SK-N-SH treated with all-trans-retinoic acid at 6 μM for 48 hours (cell line): ENCODE measurements at regions not wholly inside any gene's neighbourhood (a gene's known extent, or its start where the extent isn't known, plus 50 kb on each side); places are given as distances from the start of the nearest gene placed in this dataset.

Experiments used
- ATAC-seq: fragments of 200-7000 bp; cut with Tn5 transposase; 3 replicates; pipeline ENCODE4 v1.9.1; 2020; ENCODE audit warnings: mild to moderate bottlenecking, moderate library complexity
- ARNTL ChIP-seq: fragments of 450-650 bp; formaldehyde crosslinking; IDR thresholded peaks from 2 replicates; pipeline ENCODE4 v1.5.0; 2020; ENCODE audit warnings: low read depth, mild to moderate bottlenecking, moderate library complexity, borderline replicate concordance
- BACH2 ChIP-seq: fragments of 250-450 bp; sonication (Bioruptor Pico); IDR thresholded peaks from 2 replicates; pipeline ENCODE4 v1.9.0; 2021; ENCODE audit warnings: mild to moderate bottlenecking, borderline replicate concordance
- CSDC2 ChIP-seq: fragments of 250-450 bp; sonication (Bioruptor Pico); IDR thresholded peaks from 2 replicates; pipeline ENCODE4 v1.5.0; 2020; ENCODE audit warnings: mild to moderate bottlenecking, moderate library complexity
- ESRRG ChIP-seq: fragments of 250-450 bp; sonication (Bioruptor Pico); IDR thresholded peaks from 2 replicates; pipeline ENCODE4 v1.6.1; 2021; ENCODE audit warnings: mild to moderate bottlenecking
- GLIS3 ChIP-seq: fragments of 250-450 bp; sonication (Bioruptor Pico); IDR thresholded peaks from 2 replicates; pipeline ENCODE4 v1.5.0; 2020; ENCODE audit warnings: mild to moderate bottlenecking, moderate library complexity
- ISL1 ChIP-seq: fragments of 250-450 bp; sonication (Bioruptor Pico); IDR thresholded peaks from 2 replicates; pipeline ENCODE4 v2.1.2; 2022; ENCODE audit warnings: mild to moderate bottlenecking, moderate library complexity
- OSR1 ChIP-seq: fragments of 250-450 bp; sonication (Bioruptor Pico); IDR thresholded peaks from 2 replicates; pipeline ENCODE4 v1.8.0; 2022; ENCODE audit warnings: moderate library complexity, mild to moderate bottlenecking, inconsistent platforms
- PPARA ChIP-seq: fragments of 250-450 bp; sonication (Bioruptor Pico); IDR thresholded peaks from 2 replicates; pipeline ENCODE4 v1.5.0; 2020; ENCODE audit warnings: mild to moderate bottlenecking, borderline replicate concordance
- RARB ChIP-seq: fragments of 250-450 bp; sonication (Bioruptor Pico); IDR thresholded peaks from 2 replicates; pipeline ENCODE4 v1.8.0; 2021; ENCODE audit warnings: mild to moderate bottlenecking, moderate library complexity
- SNAI2 ChIP-seq: fragments of 250-450 bp; sonication (Bioruptor Pico); IDR thresholded peaks from 2 replicates; pipeline ENCODE4 v1.5.0; 2020; ENCODE audit warnings: mild to moderate bottlenecking, moderate library complexity
- TCF4 ChIP-seq: fragments of 250-450 bp; sonication (Bioruptor Pico); IDR thresholded peaks from 2 replicates; pipeline ENCODE4 v1.8.0; 2021; ENCODE audit warnings: mild to moderate bottlenecking, moderate library complexity, borderline replicate concordance
- TOX ChIP-seq: fragments of 250-450 bp; sonication (Bioruptor Pico); IDR thresholded peaks from 2 replicates; pipeline ENCODE4 v1.8.0; 2021; ENCODE audit warnings: mild to moderate bottlenecking, moderate library complexity, borderline replicate concordance
- ZC3H10 ChIP-seq: fragments of 250-450 bp; sonication (Bioruptor Pico); IDR thresholded peaks from 2 replicates; pipeline ENCODE4 v1.5.1; 2021; ENCODE audit warnings: mild to moderate bottlenecking, moderate library complexity
- ZFP3 ChIP-seq: fragments of 250-450 bp; sonication (Bioruptor Pico); IDR thresholded peaks from 2 replicates; pipeline ENCODE4 v1.5.0; 2020; ENCODE audit warnings: mild to moderate bottlenecking, moderate library complexity
- ZFP30 ChIP-seq: fragments of 450-650 bp; formaldehyde crosslinking; IDR thresholded peaks from 2 replicates; pipeline ENCODE4 v1.5.0; 2022; ENCODE audit warnings: mild to moderate bottlenecking, moderate library complexity
- ZNF565 ChIP-seq: fragments of 450-650 bp; formaldehyde crosslinking; conservative IDR thresholded peaks from 2 replicates; pipeline ENCODE4 v1.5.0; 2020; ENCODE audit warnings: low read depth, mild to moderate bottlenecking, moderate library complexity
- ZNF8 ChIP-seq: fragments of 450-650 bp; formaldehyde crosslinking; IDR thresholded peaks from 2 replicates; pipeline ENCODE4 v1.5.0; 2020; ENCODE audit warnings: mild to moderate bottlenecking, moderate library complexity
- TF ChIP-seq, protein P1 (sequence below): fragments of 250-450 bp; sonication (Bioruptor Pico); IDR thresholded peaks from 2 replicates; pipeline ENCODE4 v1.5.1; 2021; ENCODE audit warnings: mild to moderate bottlenecking, moderate library complexity
- TF ChIP-seq, protein P2 (sequence below): fragments of 250-450 bp; sonication (Bioruptor Pico); IDR thresholded peaks from 2 replicates; pipeline ENCODE4 v1.8.0; 2020; ENCODE audit warnings: mild to moderate bottlenecking, moderate library complexity, borderline replicate concordance
- TF ChIP-seq, protein P3 (sequence below): fragments of 250-450 bp; sonication (Bioruptor Pico); IDR thresholded peaks from 2 replicates; pipeline ENCODE4 v1.8.0; 2021; ENCODE audit warnings: low read depth, mild to moderate bottlenecking, moderate library complexity, borderline replicate concordance
- TF ChIP-seq, protein P4 (sequence below): fragments of 250-450 bp; sonication (Bioruptor Pico); IDR thresholded peaks from 2 replicates; pipeline ENCODE4 v1.5.0; 2020; ENCODE audit warnings: mild to moderate bottlenecking, moderate library complexity
- TF ChIP-seq, protein P5 (sequence below): fragments of 250-450 bp; sonication (Bioruptor Pico); IDR thresholded peaks from 2 replicates; pipeline ENCODE4 v1.5.1; 2020; ENCODE audit warnings: low read depth, mild to moderate bottlenecking, moderate library complexity

DNA sequence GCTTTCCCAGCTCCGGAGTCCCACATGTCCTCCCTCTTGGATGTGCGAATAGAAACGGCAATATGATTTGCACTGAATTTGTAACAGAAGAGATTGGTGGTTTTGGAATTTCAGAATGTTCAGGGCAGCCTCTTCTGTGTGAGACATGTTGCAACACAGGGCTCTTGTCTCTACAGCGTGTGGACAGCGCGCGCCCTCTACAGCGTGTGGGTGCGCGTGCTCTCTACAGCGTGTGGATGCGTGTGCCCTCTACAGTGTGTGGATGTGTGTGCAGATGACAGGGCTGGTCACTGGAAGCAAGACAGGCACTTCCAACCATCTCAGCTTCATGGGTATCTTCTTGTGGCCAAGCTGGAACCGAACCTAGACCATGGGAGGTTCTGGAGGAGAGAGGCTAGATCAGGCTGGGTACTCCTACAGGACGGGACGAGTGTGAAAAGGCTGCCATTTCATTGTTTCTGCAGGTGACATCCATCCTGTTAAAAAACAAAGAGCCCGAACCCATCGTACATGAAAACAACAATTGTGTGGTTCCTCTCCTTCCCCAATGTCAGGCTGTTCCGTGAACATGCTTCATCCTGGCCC lies 78.4 kb downstream of the TEX29 start:
- TF ChIP-seq, protein P1, sequence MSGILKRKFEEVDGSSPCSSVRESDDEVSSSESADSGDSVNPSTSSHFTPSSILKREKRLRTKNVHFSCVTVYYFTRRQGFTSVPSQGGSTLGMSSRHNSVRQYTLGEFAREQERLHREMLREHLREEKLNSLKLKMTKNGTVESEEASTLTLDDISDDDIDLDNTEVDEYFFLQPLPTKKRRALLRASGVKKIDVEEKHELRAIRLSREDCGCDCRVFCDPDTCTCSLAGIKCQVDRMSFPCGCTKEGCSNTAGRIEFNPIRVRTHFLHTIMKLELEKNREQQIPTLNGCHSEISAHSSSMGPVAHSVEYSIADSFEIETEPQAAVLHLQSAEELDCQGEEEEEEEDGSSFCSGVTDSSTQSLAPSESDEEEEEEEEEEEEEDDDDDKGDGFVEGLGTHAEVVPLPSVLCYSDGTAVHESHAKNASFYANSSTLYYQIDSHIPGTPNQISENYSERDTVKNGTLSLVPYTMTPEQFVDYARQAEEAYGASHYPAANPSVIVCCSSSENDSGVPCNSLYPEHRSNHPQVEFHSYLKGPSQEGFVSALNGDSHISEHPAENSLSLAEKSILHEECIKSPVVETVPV (CRISPR knock-in tag): no peak
- no peak for TF ChIP-seq ZFP30 (CRISPR knock-in tag)
- no peak for TF ChIP-seq ZFP3
- TF ChIP-seq, protein P2, sequence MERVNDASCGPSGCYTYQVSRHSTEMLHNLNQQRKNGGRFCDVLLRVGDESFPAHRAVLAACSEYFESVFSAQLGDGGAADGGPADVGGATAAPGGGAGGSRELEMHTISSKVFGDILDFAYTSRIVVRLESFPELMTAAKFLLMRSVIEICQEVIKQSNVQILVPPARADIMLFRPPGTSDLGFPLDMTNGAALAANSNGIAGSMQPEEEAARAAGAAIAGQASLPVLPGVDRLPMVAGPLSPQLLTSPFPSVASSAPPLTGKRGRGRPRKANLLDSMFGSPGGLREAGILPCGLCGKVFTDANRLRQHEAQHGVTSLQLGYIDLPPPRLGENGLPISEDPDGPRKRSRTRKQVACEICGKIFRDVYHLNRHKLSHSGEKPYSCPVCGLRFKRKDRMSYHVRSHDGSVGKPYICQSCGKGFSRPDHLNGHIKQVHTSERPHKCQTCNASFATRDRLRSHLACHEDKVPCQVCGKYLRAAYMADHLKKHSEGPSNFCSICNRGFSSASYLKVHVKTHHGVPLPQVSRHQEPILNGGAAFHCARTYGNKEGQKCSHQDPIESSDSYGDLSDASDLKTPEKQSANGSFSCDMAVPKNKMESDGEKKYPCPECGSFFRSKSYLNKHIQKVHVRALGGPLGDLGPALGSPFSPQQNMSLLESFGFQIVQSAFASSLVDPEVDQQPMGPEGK: no peak
- TF ChIP-seq ZNF565 (CRISPR knock-in tag): no peak
- TF ChIP-seq CSDC2 (CRISPR knock-in tag): no peak
- TF ChIP-seq, protein P3, sequence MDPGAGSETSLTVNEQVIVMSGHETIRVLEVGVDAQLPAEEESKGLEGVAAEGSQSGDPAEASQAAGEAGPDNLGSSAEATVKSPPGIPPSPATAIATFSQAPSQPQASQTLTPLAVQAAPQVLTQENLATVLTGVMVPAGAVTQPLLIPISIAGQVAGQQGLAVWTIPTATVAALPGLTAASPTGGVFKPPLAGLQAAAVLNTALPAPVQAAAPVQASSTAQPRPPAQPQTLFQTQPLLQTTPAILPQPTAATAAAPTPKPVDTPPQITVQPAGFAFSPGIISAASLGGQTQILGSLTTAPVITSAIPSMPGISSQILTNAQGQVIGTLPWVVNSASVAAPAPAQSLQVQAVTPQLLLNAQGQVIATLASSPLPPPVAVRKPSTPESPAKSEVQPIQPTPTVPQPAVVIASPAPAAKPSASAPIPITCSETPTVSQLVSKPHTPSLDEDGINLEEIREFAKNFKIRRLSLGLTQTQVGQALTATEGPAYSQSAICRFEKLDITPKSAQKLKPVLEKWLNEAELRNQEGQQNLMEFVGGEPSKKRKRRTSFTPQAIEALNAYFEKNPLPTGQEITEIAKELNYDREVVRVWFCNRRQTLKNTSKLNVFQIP (CRISPR knock-in tag): no peak
- no peak for TF ChIP-seq TCF4 (CRISPR knock-in tag)
- no peak for TF ChIP-seq RARB (CRISPR knock-in tag)
- TF ChIP-seq, protein P4, sequence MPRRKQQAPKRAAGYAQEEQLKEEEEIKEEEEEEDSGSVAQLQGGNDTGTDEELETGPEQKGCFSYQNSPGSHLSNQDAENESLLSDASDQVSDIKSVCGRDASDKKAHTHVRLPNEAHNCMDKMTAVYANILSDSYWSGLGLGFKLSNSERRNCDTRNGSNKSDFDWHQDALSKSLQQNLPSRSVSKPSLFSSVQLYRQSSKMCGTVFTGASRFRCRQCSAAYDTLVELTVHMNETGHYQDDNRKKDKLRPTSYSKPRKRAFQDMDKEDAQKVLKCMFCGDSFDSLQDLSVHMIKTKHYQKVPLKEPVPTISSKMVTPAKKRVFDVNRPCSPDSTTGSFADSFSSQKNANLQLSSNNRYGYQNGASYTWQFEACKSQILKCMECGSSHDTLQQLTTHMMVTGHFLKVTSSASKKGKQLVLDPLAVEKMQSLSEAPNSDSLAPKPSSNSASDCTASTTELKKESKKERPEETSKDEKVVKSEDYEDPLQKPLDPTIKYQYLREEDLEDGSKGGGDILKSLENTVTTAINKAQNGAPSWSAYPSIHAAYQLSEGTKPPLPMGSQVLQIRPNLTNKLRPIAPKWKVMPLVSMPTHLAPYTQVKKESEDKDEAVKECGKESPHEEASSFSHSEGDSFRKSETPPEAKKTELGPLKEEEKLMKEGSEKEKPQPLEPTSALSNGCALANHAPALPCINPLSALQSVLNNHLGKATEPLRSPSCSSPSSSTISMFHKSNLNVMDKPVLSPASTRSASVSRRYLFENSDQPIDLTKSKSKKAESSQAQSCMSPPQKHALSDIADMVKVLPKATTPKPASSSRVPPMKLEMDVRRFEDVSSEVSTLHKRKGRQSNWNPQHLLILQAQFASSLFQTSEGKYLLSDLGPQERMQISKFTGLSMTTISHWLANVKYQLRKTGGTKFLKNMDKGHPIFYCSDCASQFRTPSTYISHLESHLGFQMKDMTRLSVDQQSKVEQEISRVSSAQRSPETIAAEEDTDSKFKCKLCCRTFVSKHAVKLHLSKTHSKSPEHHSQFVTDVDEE (CRISPR knock-in tag): no peak
- TF ChIP-seq GLIS3 (CRISPR knock-in tag): no peak
- no peak for TF ChIP-seq TOX (CRISPR knock-in tag)
- TF ChIP-seq, protein P5, sequence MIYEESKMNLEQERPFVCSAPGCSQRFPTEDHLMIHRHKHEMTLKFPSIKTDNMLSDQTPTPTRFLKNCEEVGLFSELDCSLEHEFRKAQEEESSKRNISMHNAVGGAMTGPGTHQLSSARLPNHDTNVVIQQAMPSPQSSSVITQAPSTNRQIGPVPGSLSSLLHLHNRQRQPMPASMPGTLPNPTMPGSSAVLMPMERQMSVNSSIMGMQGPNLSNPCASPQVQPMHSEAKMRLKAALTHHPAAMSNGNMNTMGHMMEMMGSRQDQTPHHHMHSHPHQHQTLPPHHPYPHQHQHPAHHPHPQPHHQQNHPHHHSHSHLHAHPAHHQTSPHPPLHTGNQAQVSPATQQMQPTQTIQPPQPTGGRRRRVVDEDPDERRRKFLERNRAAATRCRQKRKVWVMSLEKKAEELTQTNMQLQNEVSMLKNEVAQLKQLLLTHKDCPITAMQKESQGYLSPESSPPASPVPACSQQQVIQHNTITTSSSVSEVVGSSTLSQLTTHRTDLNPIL (CRISPR knock-in tag): no peak
- TF ChIP-seq ESRRG (CRISPR knock-in tag): no peak
- no peak for TF ChIP-seq SNAI2 (CRISPR knock-in tag)
- TF ChIP-seq OSR1 (CRISPR knock-in tag): no peak
- no peak for TF ChIP-seq BACH2 (CRISPR knock-in tag)
- TF ChIP-seq ZNF8 (CRISPR knock-in tag): no peak
- TF ChIP-seq ZC3H10 (CRISPR knock-in tag): no peak
- peak; percentile 45; the same call in 2 of the 3 replicates for ATAC-seq

DNA sequence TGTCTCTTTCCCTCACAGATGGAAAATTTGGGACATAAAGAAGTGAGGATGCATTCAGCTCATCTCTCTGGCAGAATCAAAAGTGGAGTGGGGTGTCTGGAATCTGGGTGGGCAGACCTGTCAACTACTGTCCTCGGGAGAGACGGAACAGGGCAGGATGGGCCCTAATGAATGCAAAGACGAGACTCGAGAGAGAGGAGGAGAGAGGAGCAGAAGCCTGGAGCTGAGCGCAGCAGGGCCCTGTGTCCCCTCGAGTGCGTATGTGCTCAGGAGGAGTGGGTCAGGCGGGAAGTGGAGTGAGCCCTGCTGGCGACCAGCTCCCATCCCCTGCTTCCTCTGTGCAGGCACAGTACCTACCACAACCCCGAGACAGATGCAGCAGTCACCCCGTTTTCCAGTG lies 78.9 kb downstream of the TEX29 start:
- no peak for ATAC-seq
- TF ChIP-seq ZNF8 (CRISPR knock-in tag) (no peak), ISL1 (CRISPR knock-in tag) (no peak), RARB (CRISPR knock-in tag) (no peak), ZFP30 (CRISPR knock-in tag) (no peak)

DNA sequence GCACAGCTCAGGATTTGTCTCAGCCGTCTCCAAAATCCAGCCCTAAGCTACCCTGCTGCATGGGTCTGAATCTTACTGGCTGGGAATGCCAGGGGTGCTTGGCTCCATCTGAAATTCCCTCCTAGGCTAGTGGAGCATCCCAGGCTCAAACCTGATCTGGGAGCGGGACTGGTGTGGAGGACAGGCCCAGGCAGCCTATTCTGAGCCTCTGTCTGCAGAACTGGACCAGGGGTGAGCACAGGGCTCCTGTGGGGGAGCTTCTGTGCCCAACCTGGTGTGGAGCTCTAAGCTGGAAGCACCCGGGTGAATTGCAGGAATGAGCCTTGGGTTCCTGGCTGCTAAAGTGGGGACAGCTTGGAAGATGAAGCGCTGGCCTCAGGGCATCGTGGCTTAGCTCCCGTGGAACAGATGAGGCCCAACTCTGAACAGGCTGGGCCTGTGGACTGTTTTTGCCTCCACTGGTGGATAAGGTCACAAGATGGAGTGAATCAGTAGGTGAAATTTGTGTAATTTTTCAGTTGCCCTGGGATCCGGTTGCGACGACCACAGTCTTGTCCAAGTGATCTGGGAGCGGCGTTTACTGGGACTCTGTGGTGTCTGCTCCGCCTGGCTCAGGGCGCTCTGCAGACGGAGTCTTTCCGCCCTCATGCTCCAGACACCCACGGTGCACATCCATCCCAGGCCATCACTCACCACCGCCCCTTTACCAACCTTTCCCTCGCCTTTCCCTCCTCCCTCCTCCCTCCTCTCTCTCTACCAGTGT lies 79.5 kb downstream of the TEX29 start:
- no peak for ATAC-seq
- TF ChIP-seq ARNTL (no peak), SNAI2 (CRISPR knock-in tag) (no peak), GLIS3 (CRISPR knock-in tag) (no peak), ZC3H10 (CRISPR knock-in tag) (no peak), ZFP30 (CRISPR knock-in tag) (no peak), RARB (CRISPR knock-in tag) (no peak), BACH2 (CRISPR knock-in tag) (no peak), TCF4 (CRISPR knock-in tag) (no peak), PPARA (CRISPR knock-in tag) (no peak), ZFP3 (no peak), ZNF8 (CRISPR knock-in tag) (no peak)
- TF ChIP-seq, protein P2: no peak
- TF ChIP-seq, protein P1 (CRISPR knock-in tag): no peak
- TF ChIP-seq, all 23 proteins: peak for 0
